Astrocyte of the spinal cord (primary cell): ENCODE measurements at regions not wholly inside any gene's neighbourhood (a gene's known extent, or its start where the extent isn't known, plus 50 kb on each side); places are given as distances from the start of the nearest gene placed in this dataset.
A peak's percentile ranks its signal among the peaks of the same experiment; 100 is the strongest.

Source experiments
- DNase-seq: peaks from one replicate; pipeline ENCODE4 v3.0.0; 2011; ENCODE audit warnings: low read depth, low spot score
- H3K4me3 ChIP-seq: 2 replicates; pipeline ENCODE4 v1.5.1; 2011; ENCODE audit warnings: low read depth, mild to moderate bottlenecking, low read length, moderate library complexity
- CTCF ChIP-seq: IDR thresholded peaks from 2 replicates; pipeline ENCODE4 v1.5.1; 2012; ENCODE audit warnings: low read depth, mild to moderate bottlenecking, low read length, inconsistent platforms
- in situ Hi-C: cut with HindIII; loops from 2 replicates; pipeline ENCODE4 v1.10.0; 2017; ENCODE audit warnings: low sequenced_read_pairs

- in situ Hi-C loops = no loop called here
Measured at GRCh38 chr7:12504149-12504548, 66.4 kb upstream of the SCIN start.

GRCh38 chr7:12508005-12508404, 62.5 kb upstream of the SCIN start:
- TF ChIP-seq CTCF = no peak
- no peak overlapping the region for H3K4me3 ChIP-seq
- DNase-seq = no peak
- in situ Hi-C loops = no loop called here

More at GRCh38 chr7:12504149-12504548, 66.4 kb upstream of the SCIN start:
- TF ChIP-seq CTCF = no peak
- no peak for DNase-seq
- no peak overlapping the region for H3K4me3 ChIP-seq

DNA sequence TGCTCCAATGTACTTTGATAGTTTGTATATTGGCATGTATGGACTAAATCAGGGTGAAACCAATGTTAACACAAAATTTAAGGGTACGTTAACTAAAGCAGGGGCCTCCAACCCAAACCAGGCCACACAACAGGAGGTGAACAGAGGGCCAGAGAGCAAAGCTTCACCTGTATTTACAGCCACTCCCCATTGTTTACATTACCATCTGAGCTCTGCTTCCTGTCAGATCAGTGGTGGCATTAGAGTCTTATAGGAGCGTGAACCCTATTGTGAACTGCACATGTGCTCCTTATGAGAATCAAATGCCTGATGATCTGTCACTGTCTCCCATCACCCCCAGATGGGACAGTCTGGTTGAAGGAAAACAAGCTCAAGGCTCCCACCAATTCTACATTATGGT, 62.0 kb upstream of the SCIN start:
- in situ Hi-C loops = no loop called here
- DNase-seq = no peak
- TF ChIP-seq CTCF = no peak
- H3K4me3 ChIP-seq = no peak overlapping the region

GRCh38 chr7:12517451-12517850, 53.1 kb upstream of the SCIN start:
- in situ Hi-C loops = no loop called here
- no peak overlapping the region for H3K4me3 ChIP-seq
- TF ChIP-seq CTCF = no peak
- DNase-seq = no peak

- TF ChIP-seq CTCF = peak; percentile 62
- in situ Hi-C loops = no loop called here
- DNase-seq = peak; percentile 4
- no peak overlapping the region for H3K4me3 ChIP-seq
Measured at GRCh38 chr7:12518920-12519681, 51.4 kb upstream of the SCIN start.

DNA sequence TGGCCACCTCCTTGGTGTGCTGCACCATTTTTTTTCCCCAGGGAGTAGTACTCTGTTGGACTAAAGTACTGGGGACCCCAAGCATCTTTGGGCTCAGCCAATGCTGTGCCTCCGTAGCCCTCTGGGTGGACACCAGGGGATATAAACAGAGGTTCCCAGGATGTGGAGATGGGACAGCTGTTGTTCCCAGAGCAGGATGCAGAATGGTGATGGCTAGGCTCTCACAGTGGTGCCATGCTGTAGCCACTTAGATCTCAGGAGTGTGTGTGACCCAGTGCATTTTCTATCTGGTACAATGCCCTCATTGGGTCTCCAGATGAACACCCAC, 50.9 kb upstream of the SCIN start:
- TF ChIP-seq CTCF = no peak
- H3K4me3 ChIP-seq = no peak overlapping the region
- DNase-seq = no peak
- in situ Hi-C loops = no loop called here
